AG09319 (cell line): ENCODE measurements at regions not wholly inside any gene's neighbourhood (a gene's known extent, or its start where the extent isn't known, plus 50 kb on each side); places are given as distances from the start of the nearest gene placed in this dataset.

Experiments used
- DNase-seq: peaks from one replicate; pipeline ENCODE4 v3.0.0-alpha.2; 2010; ENCODE audit warnings: low read depth; ENCODE audit errors: extremely low read depth
- TF ChIP-seq, protein P1 (sequence below): IDR thresholded peaks from 2 replicates; pipeline ENCODE4 v1.5.1; 2011; ENCODE audit warnings: low read depth, mild to moderate bottlenecking, inconsistent platforms, low read length, moderate library complexity

DNA sequence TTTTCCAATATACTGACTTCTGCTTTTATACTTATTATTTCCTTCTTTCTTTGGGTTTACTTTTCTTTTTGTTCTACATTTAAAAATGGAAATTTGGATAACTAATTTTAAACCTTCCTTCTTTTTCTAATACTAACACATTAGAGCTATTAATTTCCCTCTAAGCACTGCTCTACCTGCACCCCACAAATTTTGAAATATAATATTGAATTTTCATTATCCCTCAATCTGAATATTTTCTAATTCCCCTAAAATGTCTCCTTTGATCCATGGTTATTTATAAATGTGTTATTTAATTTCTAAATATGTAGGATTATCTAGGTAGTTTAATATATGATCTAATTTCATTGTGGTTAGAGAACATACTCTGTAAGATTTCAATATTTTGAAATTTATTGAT lies 63.4 kb upstream of the LGALSL start:
- DNase-seq = no peak
- TF ChIP-seq, protein P1, sequence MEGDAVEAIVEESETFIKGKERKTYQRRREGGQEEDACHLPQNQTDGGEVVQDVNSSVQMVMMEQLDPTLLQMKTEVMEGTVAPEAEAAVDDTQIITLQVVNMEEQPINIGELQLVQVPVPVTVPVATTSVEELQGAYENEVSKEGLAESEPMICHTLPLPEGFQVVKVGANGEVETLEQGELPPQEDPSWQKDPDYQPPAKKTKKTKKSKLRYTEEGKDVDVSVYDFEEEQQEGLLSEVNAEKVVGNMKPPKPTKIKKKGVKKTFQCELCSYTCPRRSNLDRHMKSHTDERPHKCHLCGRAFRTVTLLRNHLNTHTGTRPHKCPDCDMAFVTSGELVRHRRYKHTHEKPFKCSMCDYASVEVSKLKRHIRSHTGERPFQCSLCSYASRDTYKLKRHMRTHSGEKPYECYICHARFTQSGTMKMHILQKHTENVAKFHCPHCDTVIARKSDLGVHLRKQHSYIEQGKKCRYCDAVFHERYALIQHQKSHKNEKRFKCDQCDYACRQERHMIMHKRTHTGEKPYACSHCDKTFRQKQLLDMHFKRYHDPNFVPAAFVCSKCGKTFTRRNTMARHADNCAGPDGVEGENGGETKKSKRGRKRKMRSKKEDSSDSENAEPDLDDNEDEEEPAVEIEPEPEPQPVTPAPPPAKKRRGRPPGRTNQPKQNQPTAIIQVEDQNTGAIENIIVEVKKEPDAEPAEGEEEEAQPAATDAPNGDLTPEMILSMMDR = no peak

DNA sequence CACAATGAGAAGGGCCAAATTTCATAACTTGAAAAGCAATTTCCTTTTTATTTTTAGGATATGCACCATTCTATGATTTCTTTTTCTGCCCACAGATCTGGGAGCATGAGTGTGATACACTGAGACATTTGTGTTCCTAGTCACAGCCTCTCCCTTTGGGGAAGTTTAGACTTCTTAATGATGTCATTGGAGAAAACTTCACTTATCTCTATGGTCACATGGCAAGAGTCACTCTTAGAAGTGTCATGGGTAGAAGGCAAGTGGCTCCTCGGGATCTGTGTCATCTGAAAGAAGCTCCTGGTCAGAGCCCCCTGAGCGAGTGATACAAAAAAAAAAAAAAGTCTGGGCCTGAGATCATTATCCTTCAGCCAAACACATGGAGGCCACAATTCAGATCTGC lies 62.5 kb upstream of the LGALSL start:
- no peak for DNase-seq
- TF ChIP-seq, protein P1 = no peak

DNA sequence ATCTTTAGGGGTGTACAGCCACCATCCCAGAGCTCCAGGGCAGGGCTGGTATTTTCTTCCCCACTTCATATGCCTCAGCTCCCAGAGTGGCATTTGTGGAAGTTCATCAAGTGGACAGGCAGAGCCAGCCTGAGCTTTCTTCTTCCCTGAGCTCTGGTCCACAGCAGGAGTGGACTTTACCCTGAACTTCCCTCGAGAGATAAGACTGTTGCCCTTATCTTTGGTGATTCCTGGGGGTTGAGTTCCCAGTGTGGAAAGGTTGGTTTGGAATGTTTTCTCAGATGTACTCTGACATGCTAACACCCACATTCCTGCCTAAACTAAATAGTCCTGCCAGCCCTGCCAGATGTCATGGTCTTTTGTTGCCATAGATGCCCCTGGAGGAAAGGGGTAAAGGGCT lies 62.0 kb upstream of the LGALSL start:
- no peak for DNase-seq
- TF ChIP-seq, protein P1 = no peak

DNA sequence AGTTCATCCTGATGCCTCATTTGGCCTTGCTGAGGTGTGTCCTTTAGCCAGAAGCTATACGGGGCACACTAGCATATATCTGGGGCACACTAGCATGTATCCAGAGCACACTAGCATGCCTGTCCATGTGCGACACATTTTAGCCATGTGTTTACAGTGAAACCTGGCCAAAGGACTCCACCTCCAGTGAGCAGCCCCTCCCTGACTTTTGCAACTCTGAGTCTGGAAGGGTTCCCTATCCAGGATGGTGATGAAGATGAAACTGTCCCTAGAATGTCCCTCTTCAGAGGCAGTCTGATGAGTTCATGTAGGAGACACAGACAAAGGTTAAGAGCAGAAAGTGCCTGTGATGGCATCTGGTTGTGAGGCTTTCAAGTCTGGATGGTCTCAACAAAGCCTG lies 61.4 kb upstream of the LGALSL start:
- DNase-seq = no peak
- TF ChIP-seq, protein P1 = no peak

DNA sequence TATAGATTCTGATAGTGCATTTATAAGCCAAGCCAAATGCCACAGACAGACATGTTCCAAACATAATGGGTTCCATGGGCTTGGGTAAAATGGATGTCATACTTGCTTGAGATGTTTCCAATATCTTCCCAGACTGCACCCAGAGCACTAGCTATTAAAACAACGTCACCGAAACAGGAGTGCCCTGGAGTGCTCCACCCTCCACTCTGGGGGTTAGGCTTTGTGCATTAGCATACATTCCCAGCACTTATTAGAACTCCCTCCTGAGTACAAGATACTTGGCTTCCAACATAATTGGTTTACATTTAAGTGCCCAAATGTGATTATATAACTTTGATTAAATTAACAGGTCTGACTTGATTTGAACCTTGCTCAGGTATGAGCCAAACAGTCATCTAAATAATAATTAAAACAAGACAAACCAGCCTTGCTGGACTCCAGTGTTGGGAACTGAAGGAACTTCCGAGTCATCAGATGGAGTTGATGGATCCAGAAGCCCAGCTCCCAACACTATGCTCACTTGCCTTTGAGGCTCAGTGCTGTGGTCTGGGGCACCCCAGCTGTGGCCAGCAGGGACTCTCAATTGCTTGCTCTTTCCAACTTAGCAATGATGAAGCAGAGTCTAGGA lies 60.5 kb upstream of the LGALSL start:
- DNase-seq = no peak
- TF ChIP-seq, protein P1 = no peak

DNA sequence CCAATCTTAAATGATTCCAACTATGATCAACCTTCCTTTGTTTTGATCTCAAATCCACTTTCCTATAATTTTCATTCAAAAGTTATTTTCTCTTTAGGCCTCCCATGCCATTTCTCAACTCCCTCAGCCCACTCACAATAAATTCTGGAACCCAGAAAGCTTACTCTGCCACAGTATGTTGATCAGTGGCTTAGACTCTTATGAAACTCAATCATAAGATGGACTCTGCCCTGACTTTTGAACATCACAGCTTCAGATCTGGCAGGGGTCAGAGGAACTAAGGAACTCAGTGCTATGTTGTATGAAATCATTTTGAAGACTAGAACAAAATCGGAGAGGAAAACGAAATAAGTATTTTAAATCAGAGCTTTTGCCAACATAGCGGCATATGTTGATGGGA lies 59.8 kb upstream of the LGALSL start:
- no peak for DNase-seq
- TF ChIP-seq, protein P1 = no peak

DNA sequence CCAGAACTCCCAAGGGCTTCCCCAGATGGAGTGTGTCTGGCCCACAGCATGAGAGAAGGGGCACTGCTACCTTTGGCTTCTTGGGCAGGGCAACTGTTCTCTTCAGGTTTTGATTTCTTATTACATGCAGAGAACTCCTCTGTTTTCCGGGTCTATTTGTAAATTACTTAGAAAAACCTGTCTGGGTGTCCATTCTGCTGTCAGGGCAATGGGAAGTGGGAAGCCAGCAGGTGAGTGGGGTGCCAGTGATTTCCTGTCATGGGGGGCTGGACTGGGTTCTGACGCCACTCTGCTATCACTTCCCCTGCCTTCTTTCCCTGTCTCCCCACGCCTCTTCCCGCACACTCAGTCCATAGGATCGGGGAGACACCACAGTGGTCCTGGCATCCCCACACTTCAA lies 58.0 kb upstream of the LGALSL start:
- DNase-seq = no peak
- TF ChIP-seq, protein P1 = no peak
